Spleen (tissue), 11 donors: ENCODE measurements at regions not wholly inside any gene's neighbourhood (a gene's known extent, or its start where the extent isn't known, plus 50 kb on each side); places are given as distances from the start of the nearest gene placed in this dataset.

Experiments used
- DNase-seq: peaks from one replicate; pipeline ENCODE4 v3.0.0-alpha.2; 2020
- H3K27ac ChIP-seq, 8 donors: fragments of 200-600 bp; sonication (generic) in 7 of 8; 1 replicate in 4 of 8; 2 replicates in 4 of 8; pipeline versions ENCODE4 v1.5.0 to v1.8.0; 2016 to 2021; ENCODE audit warnings: inconsistent platforms in 4 of 8, mild to moderate bottlenecking in 4 of 8, moderate library complexity in 1 of 8
- H3K27me3 ChIP-seq, 7 donors: fragments of 200-600 bp; sonication (generic) in 6 of 7; replicated peaks in 1 of 7; 1 replicate in 4 of 7; 2 replicates in 3 of 7; pipeline versions ENCODE4 v1.5.0 to v1.8.0; 2016 to 2021; ENCODE audit warnings: inconsistent platforms in 3 of 7, mild to moderate bottlenecking in 1 of 7
- H3K36me3 ChIP-seq, 6 donors: fragments of 200-600 bp; sonication (generic) in 5 of 6; 1 replicate in 4 of 6; 2 replicates in 2 of 6; pipeline versions ENCODE4 v1.5.0 to v1.8.0; 2016 to 2021; ENCODE audit warnings: inconsistent platforms in 2 of 6
- H3K4me1 ChIP-seq, 6 donors: fragments of 200-600 bp; sonication (generic) in 5 of 6; 1 replicate in 3 of 6; 2 replicates in 3 of 6; pipeline versions ENCODE4 v1.5.0 to v1.8.0; 2016 to 2021; ENCODE audit warnings: inconsistent platforms in 3 of 6
- H3K4me3 ChIP-seq, 8 donors: fragments of 200-600 bp; sonication (generic) in 7 of 8; 1 replicate in 4 of 8; 2 replicates in 4 of 8; pipeline versions ENCODE4 v1.5.0 to v1.8.0; 2016 to 2021; ENCODE audit warnings: inconsistent platforms in 4 of 8, mild to moderate bottlenecking in 4 of 8, moderate library complexity in 2 of 8
- H3K9me3 ChIP-seq, 8 donors: fragments of 200-600 bp; sonication (generic) in 7 of 8; 1 replicate in 4 of 8; 2 replicates in 4 of 8; pipeline versions ENCODE4 v1.5.0 to v1.8.0; 2016 to 2021; ENCODE audit warnings: inconsistent platforms in 4 of 8
- CTCF ChIP-seq, 11 experiments: fragments of 200-600 bp in 7 of 11; fragments of 450-650 bp in 4 of 11; sonication (generic) in 4 of 11; IDR thresholded peaks in 8 of 11; conservative IDR thresholded peaks in 3 of 11; 1 replicate in 7 of 11; 2 replicates in 4 of 11; pipeline versions ENCODE4 v1.4.0 to v1.8.0; 2016 to 2021; ENCODE audit warnings: antibody characterized with exemption in 11 of 11, inconsistent platforms in 4 of 11, mild to moderate bottlenecking in 1 of 11
- POLR2A ChIP-seq, 3 donors: fragments of 450-650 bp; IDR thresholded peaks; one replicate each; pipeline ENCODE4 v1.5.1; 2017; ENCODE audit warnings: antibody characterized with exemption in 3 of 3, mild to moderate bottlenecking in 1 of 3
- POLR2AphosphoS5 ChIP-seq, 3 donors: sonication (generic); formaldehyde crosslinking; IDR thresholded peaks; one replicate each; pipeline ENCODE4 v1.5.1; 2017; ENCODE audit warnings: antibody characterized with exemption in 3 of 3
- WGBS, 5 donors: extraction: QIAGEN DNeasy Blood & Tissue Kit in 3 of 5; methylation state at CpG; one replicate each; pipeline versions ENCODE4 v1.1.5 to v1.1.7; 2013 to 2018; 5-methylcytosine and 5-hydroxymethylcytosine counted together
- intact Hi-C: fragments of 100-400 bp; cut with DNase I; formaldehyde crosslinking; loops from one replicate; pipeline ENCODE4 v1.15.0; 2023; ENCODE audit warnings: low total_unique reads
- donor health status: healthy with polysubstance abuse.
- donor health status: DM: no; HTN: no; CAD: no; lungs with moderate emphysema.
- donor health status: DM: no; HTN: no; CAD: no.
- donor health status: Bipolar disorder and iron deficiency.
- donor health status: healthy.
- donor health status: DM: no; HTN: no; CAD: no.
- donor health status: DM: yes; HTN: yes; CAD: no.

DNA sequence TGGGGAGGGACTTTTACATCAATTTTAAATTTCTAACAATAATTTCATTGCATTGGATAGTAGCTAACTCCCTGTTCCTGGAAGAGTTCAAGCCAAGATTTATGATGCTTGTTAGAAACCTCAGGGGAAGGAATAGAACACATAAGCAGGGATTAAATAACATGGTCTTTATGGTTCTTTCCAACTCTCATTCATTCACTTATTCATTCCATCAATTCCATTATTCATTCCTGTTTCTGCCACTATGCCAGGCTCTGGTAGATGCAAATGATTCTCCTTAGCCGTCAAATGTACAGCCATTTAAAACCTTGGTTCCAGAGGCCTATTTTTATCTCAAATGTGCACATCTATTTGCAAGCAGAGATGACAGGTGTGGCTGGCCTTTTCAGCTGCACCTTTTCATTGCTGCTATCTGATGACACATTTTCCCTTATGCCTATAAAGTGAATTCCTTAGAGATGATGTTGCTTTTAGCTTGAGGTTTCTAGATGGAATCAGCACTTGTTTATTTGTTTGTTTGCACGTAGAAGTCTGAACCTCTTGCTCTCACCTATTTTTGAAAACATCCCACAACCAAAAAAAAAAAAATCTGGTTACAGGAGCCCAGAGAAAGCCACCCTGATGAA, 205.7 kb upstream of the IGFBP3 start:
- Histone ChIP-seq H3K36me3 (no peaks in the 10 kb centered on the region), H3K27ac (no peak overlapping the region), H3K27me3 (no peaks in the 10 kb centered on the region), H3K9me3 (no peaks in the 10 kb centered on the region), H3K4me1 (no peaks in the 10 kb centered on the region), H3K4me3 (no peak overlapping the region)
- no peak for TF ChIP-seq POLR2AphosphoS5 (IDR thresholded peaks at IDR 0.05)
- no peak for TF ChIP-seq CTCF (IDR thresholded peaks at IDR 0.05 in 8 of 11, conservative IDR thresholded peaks at IDR 0.05 in 3 of 11)
- no peak for TF ChIP-seq POLR2A (IDR thresholded peaks at IDR 0.05)
- DNase-seq: no peak
- 74 to 91% (median 85%) methylated on average over 2 of the region's 2 CpGs for WGBS, 5 donors
- intact Hi-C loops: no loop called here

DNA sequence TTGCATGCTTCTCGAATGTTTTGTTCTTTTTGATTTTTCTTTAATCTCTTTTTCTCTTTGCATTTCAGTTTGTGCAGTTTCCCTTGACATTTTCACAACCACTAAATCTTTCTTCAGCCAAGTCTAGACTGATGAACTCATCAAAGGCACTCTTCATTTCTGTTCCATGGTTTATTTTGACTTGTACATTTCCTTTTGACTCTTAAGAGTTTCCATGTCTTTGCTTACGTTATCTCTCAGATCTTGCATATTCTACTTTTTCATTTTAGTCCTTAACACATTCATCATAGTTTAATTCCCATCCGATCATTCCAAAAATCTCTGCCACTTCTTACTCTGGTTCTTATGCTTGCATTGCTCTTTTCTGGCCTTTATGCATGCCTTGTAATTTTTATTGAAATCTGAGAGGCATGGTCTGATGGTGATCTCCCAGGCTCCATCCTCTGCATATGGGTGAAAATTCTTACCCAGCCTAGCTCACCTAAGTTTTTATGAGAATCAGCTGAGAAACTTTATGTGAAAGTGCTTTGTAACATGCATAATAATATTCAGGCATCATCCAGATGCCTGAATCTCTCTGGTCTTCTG, 202.8 kb upstream of the IGFBP3 start:
- no peak for DNase-seq
- TF ChIP-seq CTCF (IDR thresholded peaks at IDR 0.05 in 8 of 11, conservative IDR thresholded peaks at IDR 0.05 in 3 of 11): no peak
- no peak for TF ChIP-seq POLR2AphosphoS5 (IDR thresholded peaks at IDR 0.05)
- WGBS, 5 donors: 80 to 93% (median 83%) methylated on average over 3 of the region's 3 CpGs
- H3K27ac ChIP-seq: no peak overlapping the region
- no peaks in the 10 kb centered on the region for H3K27me3 ChIP-seq
- H3K36me3 ChIP-seq: no peaks in the 10 kb centered on the region
- H3K9me3 ChIP-seq: no peaks in the 10 kb centered on the region
- intact Hi-C loops: no loop called here
- H3K4me3 ChIP-seq: no peak overlapping the region
- no peaks in the 10 kb centered on the region for H3K4me1 ChIP-seq

DNA sequence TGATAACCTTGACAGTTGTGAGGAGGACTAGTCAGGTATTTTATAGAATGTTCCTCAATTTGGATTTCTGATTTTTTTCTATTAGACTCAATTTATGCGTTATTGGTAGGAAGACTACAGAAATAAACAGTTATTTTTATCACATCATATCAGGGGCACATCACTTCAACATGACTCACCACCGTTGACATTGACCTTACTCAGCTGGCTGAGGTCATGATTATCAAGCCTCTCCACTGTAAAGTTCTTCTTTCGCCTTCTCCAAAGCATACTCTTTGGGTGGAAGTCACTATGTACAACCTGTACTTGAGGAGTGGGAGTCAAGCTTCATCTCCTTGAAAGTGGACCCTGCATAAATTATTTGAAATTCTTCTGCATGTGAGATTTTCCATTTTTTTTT, 194.3 kb upstream of the IGFBP3 start:
- H3K27me3 ChIP-seq: no peaks in the 10 kb centered on the region
- no peak overlapping the region for H3K27ac ChIP-seq
- H3K4me3 ChIP-seq: no peak overlapping the region
- intact Hi-C loops: no loop called here
- no peaks in the 10 kb centered on the region for H3K9me3 ChIP-seq
- no peak for TF ChIP-seq POLR2AphosphoS5 (IDR thresholded peaks at IDR 0.05)
- TF ChIP-seq POLR2A (IDR thresholded peaks at IDR 0.05): no peak
- no peak for TF ChIP-seq CTCF (IDR thresholded peaks at IDR 0.05 in 8 of 11, conservative IDR thresholded peaks at IDR 0.05 in 3 of 11)
- DNase-seq: no peak
- H3K36me3 ChIP-seq: no peaks in the 10 kb centered on the region
- 47 to 69% (median 52%) methylated on average over 3 of the region's 3 CpGs for WGBS, 5 donors
- H3K4me1 ChIP-seq: no peaks in the 10 kb centered on the region

DNA sequence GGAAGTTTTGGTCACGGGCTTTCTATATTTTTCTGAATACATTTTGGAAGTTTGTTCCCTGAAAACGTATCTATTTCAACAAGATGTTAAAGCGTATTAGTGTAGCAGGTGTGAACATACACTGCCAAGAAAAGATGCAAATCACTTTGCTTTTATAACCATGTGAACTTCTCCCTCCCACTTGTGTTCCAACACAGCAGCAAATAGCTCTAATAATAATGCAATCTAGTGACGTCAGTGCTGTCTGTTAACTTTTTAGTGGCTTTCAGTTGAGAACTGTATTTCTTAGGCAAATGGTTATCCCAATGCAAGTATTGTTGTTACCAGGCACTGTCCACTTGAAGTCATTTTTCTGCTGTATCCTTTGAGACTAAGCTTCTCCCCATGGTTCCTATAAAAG, 188.4 kb upstream of the IGFBP3 start:
- TF ChIP-seq CTCF (IDR thresholded peaks at IDR 0.05 in 8 of 11, conservative IDR thresholded peaks at IDR 0.05 in 3 of 11): no peak
- TF ChIP-seq POLR2AphosphoS5 (IDR thresholded peaks at IDR 0.05): no peak
- no peak for TF ChIP-seq POLR2A (IDR thresholded peaks at IDR 0.05)
- intact Hi-C loops: no loop called here
- 76 to 89% (median 86%) methylated on average over 4 of the region's 4 CpGs for WGBS, 5 donors
- H3K4me3 ChIP-seq: no peak overlapping the region
- no peaks in the 10 kb centered on the region for H3K4me1 ChIP-seq
- H3K27ac ChIP-seq: no peak overlapping the region
- no peak for DNase-seq
- H3K27me3 ChIP-seq: no peaks in the 10 kb centered on the region
- H3K36me3 ChIP-seq: no peaks in the 10 kb centered on the region
- H3K9me3 ChIP-seq: no peaks in the 10 kb centered on the region
